Embryonic facial prominence (tissue), 1 donor: ENCODE measurements at regions not wholly inside any gene's neighbourhood (a gene's known extent, or its start where the extent isn't known, plus 50 kb on each side); places are given as distances from the start of the nearest gene placed in this dataset.

ENCODE experiments used
- DNase-seq: peaks from one replicate; pipeline ENCODE4 v3.0.0-alpha.2; 2016; ENCODE audit errors: extremely low spot score

- DNase-seq = no peak
Observed at GRCh38 chr13:26967119-26968038, 204.2 kb downstream of the USP12 start.

DNA sequence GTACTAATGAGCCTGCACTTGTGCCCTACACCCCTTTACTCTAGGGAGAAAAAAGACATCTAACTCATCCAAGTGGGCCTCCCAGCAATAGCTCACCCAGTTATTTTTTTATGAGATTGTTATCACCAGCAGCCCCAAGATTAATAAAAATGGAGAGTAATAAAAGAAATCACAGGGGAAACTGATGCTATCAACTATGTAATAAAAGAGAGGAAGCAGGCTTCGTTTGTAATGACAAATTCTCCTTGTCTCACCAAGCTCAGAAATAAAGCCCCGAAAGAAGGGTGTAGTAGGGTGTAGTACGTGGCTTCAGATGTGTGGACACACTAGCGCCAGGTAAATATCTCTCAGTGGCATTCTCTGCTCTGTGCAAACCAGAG lies 204.9 kb downstream of the USP12 start:
- no peak for DNase-seq

DNA sequence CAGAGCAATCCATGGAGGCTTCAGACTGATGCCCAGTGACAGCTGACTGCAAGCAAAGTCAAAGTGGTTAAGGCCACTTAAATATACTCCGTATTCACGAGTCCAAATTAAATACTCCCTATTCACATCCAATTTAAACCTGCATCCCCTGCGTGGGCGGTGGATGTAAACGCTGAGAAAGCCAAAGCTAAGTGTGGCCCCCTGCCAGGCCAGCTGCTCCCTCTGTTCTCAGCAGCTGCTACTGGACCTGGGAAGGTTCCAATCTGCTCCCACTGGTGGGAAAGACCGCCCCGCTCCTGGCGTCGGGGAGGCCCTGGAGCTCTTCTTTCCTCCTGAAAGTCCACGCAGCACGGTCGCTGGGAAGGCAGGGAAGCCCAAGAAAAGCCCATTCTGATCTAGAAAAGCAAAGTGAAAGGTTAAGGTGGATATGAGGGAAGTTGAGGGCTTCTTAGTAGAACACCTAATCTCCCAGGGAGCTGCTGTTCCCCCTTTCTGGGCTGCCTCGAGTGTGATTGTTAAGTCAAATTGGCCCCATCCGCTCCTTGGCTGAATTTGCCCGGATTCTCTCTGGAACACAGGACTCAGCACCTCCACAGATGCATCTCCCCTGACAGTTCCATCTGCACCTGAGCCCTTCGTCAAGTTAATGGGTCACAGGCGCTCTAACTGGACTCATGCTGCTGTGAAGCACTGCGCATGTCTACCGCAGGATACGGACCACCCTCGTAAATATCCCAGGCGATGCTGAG lies 205.5 kb downstream of the USP12 start:
- no peak for DNase-seq

DNA sequence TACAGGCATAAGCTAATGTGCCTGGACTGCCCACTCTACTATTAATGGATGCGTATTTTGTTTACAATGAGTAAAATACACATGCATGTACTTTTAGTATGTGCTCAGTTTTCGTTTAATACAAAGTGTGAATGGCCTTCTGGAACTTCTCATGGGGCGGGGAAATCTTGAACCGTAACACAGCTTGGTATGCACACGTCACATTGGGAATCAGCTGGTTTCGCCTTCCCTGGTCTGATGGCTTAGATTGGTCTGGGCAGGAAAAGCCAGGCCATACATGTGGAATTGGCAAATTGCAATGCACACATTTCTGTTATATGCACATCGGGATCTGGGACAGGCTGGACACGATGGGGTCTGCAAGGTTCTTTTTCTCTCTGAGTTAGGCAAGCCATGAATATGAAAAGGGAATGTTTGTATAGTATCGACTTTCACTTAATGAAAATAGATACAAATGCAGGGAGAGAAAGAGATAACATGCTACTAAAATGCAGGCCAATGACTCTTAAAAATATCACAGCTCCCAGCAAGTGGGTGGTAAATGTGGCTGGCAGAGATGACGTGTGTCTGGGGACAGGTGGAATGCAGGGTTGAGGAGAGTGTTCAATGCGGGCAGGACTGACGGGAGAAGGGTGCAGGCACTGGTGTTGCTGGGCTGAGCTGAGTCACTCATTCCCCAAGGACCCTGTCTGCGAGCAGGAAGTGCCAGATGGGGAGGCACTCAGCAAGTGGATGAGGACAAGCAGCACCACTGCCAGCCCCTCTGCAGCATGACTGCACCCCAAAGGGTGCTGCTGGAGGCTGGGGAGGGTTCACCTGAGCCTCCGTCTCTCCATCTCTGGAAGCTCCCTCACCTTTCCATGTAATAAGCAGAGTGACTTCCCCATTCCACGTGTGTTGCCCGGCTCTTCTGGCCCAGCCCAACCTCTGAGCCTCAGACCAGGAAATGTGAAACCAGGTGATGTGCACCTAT lies 204.0 kb upstream of the GPR12 start:
- no peak for DNase-seq

- DNase-seq = no peak
Observed at GRCh38 chr13:26962671-26963070, 202.1 kb upstream of the GPR12 start.

DNA sequence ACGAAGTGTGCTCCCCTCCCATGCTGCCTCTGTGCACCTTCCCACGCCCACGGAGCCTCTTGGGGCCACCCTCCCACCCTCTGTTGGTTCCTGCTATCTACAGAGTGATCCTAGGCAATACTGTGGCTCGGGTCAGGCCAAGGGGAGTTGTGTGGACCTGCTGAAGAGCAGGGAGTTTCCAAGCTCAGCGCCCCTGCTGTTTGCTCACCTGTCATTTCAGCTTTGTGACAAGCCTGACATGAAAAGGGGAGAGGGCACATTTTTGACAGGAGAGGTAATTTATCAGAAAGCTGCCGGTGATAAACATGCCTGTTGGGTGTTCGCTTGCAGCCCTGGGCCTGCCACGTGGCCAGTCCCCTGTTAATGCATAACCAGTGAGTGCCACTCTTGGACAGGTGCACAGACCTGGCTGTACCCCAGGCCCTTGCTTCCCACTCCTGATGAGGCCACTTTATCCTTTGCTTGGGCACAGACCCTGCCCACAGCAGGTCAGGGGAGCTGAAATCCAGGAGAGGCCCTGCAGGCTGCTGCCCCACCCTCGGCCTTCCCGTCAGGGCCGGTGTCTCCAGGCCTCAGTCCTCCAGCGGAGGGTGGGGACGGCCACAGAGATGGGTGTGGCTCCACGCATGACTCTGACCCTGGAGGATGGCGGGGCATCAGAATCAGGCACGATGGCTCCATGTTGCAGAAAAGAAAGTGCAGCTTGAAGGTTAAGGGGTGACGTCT lies 201.5 kb upstream of the GPR12 start:
- DNase-seq = no peak

- no peak for DNase-seq
Observed at GRCh38 chr13:26957182-26957581, 196.6 kb upstream of the GPR12 start.

DNA sequence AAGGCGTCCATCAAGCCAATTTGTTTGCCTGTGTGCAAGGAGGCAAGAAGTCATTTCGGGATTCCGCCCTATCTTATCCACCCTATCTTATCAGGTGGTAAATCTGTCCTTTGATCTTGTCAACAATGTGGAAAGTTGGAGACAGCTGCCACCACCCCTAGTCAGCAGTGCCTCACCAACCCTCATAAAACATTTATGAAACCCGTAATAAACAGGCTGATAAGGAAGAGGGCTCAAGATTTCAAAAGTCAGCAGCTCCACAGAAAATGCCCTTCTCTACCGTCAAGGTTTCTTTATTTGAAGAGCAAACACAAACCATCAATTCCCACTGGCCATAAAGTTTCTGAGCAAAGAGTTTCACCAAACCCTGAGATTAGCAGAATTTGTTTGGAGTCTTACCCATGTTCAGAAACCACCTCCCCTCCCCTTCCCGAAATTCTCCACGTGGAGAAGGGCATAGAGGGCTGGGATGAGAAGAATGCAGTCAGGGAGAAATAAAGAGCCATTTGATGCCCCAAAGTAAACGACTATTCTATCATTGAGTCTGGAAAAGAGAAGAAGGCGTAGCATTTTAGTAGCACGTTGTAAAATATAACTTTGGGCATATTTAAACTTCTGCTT lies 196.0 kb upstream of the GPR12 start:
- no peak for DNase-seq

DNA sequence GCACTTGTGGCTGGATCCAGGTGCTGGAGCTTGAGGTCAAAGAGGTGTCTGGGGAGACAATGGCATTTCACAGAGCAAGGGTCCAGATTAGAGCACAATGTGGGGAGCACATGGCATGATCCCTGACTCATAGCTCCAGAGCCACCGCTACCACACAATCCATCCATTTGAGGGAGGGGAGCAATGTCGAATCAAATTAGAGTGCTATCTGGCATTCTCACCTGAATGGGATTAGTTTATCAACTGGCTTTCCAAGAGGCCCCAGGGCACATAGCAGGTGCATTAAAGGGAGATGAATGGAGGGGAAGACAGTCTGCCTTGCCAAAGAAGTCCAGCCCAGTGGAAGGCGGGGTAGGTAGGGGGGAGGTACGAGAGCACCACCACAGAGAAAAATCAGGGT lies 194.4 kb upstream of the GPR12 start:
- DNase-seq = no peak

DNA sequence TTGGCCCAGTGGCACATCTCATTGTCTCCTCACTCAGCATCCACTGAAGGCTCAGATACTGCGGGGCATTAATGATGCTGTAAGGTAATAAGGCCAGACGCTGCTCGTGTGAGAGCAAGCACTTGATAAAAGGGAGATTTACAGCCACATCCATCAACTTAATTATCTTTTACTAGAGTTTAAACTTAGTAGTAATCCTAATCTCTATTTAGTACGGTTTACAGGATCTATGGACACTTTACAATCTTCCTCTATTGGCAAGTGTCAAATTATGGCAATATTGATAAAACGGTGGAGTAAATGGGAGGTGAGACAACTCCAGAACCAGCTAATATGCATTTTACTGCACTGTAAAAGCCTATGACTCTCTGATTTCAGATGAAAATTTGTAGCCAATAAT lies 192.7 kb upstream of the GPR12 start:
- no peak for DNase-seq

DNA sequence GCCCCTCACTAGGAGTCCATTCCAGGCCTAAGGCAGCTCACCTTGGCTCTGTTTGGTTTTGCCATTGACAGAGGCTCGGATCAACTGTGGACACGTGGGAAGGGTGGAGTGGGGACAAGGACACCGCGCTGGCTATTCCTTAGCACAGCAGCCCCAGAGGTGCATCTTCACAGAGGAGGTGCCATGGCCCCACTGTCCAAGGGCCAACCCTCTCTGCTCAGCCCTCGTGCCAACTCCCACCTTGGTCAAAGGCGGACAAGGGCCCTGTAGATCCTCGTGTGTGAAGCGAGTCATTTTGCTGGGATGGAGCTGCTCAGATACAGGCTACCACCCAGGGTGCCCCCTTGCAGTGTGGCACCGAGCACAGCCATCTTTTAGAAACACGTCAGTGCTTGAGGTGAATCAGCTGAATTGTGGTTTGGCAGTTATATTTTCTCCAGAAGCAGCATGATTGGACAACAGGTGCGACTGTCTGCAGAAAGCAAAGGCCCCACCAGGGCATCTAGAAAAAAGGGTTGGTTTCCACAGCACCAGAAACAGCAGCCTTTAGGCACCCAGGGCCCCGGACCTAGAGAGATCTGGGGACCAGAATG lies 192.1 kb upstream of the GPR12 start:
- no peak for DNase-seq

DNA sequence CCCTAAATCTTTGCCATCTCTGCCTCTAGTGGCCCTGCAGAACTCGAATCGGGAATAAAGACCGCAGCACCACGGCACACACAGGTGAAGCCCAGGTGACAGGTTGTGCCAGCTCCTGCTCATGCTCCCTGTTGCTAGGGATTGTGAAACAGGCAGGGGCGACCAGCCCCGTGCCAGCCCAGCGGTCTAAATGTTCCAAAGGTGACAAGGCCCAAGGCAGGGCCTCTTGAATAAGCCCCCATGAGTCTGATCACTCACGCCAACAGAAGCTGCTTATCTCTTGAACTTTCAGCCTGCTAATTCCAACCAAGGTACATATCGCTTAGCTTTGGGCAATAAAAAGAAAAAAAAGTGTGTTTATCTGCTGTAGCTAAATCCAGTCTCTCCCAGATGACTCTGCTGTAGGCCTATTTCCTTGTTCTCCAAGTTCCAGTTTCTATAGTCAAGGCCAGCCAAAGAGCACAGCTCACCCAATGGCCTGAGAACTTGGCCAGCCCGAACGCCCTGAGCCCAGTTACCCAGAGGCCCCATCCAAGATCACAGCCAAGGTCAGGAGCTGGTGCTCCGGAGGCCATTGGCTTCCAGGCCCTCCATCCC lies 191.1 kb upstream of the GPR12 start:
- DNase-seq = no peak

GRCh38 chr13:26950968-26951367 lies 190.4 kb upstream of the GPR12 start:
- no peak for DNase-seq

DNA sequence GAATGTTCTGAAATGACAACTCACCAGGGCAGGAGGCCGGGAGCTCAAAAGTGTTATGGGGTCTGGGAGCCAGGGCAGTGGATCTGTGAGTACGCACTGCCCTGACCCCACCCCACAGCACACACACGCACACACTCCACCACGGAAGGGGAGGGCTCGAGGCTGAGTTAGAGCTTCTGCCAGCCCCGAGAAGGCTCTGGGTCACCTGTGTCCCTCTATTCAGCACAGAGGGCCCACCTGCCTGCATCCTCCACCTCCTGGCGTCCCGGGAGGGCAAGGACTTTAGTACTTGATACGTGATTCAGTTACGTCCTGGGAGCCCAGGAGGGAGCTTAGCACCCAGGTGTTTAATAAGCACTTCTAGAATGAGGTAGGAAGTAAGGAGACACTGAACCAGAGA lies 190.0 kb upstream of the GPR12 start:
- no peak for DNase-seq

DNA sequence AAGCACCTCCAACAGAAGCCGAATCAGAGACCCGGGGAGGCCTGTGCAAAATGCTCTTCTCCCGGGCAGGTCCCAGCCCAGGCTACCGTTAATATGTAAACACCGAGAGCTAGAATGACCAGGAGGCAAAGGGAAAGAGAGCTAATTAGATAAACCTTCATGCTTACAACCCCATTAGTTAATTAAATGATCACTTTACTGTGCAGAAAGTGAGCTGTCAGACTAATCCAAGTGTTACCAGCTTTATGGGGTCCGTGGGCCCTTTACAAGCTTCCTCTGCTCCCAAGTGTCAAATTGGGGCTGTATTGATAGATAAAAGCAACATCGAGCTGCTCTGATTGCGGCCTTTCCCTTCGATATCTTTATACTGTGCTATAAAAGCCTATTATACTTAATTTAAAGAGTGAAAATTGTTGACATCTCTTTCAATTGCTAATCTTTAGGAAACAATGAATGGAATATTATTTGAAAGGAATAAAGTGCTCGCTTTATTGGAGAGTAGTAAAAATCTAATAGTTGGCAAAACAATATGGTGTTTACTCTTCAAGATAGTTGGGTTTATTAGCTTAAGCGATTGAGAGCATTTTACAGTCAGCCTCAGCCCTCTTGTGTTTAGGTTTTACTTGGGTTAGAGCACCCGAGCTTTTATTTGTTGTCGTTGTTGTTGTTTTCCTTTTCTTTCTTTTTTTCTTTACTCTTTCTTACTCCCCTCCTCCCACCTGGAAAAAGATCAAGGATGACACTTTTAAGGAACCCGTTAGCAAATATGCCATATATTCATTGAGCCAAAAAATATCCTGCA lies 189.3 kb upstream of the GPR12 start:
- DNase-seq = no peak

DNA sequence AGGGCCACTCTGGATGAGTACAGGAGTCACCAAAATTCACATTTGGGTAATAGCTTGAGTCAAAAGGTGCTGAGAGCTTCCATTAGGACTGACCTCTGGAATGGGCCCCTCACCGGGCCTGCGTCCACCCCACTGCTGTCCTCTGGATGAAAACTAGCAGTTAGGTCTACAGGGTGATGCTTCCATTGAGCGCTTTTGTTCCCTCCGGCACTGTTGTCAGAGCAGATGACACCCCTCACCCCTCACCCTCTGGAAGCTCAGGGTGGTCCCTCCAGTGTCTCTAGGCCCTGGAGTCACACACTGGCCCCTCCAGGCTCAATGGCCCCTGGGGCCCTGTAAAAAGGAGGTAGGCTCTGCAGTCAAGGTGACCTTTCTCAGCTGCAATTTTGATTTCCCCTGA lies 187.8 kb upstream of the GPR12 start:
- DNase-seq = no peak

DNA sequence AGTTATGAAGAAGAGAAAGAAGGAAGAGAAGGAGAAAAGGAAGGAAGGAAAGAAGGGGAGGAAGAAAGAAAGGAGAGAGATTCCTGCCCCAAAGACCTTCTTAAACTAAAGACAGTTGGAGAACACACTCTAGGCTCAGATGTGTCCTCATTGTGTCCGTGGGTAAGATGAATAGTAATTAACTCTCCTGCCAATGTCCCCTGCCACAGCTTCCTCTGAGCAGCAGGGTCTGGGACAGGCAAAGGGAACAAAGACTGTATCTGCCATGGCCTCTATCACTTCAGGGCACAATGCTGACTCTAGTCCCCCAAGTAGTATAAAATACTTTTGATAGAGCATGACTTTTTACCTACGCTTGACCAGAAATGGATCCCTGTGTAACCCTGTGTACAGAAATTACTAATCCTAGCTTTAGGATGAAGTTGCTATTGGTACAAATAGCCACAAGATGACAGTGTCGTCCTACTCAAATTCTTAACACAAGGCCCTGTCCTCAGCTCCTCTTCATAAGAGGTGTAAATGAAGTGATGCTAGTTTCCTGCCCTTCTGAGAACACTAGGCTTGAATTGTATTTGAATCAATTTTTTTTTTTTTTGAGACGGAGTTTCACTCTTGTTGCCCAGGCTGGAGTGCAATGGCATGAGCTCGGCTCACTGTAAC lies 186.2 kb upstream of the GPR12 start:
- DNase-seq = no peak

DNA sequence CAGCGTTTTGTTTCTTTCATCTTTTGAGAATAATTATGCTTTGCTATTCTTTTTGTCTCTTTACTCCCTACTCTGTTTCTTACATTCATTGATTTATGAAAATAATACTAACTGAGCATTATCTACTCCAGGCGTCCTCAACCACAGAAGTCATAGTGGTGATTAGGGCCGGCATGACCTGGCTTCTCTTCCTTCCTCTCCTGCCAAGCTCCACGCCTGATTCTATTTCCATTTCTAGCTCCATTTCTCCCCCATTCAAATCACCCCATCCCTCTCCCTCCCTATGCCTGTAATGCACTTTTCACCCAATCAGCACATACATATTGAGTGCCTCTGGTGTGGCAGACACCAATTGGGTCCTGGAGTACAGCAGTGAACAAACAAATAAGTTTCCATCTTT lies 183.2 kb upstream of the GPR12 start:
- no peak for DNase-seq

DNA sequence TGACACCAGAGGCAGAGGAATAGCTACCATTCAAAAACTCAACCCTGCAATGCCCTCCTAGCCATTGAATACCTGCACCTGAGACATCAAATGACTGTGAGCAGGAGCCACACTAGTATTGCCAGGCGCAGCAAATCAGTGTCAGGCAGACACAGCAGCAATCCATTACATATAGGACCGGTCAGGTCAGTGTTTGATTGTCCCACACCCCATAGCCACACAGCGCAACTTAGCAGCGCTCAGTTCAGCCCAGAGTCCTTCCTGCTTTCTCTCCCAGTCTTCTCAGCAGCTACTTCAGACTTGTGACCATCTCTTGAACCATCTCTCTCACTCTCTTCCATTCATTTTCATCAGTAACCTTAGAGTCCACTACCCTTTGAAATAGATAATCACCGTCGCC lies 181.6 kb upstream of the GPR12 start:
- DNase-seq = no peak
